ENCODE measurements at regions not wholly inside any gene's neighbourhood (a gene's known extent, or its start where the extent isn't known, plus 50 kb on each side); places are given as distances from the start of the nearest gene placed in this dataset.
"Not testable (repeated sequence)": the region's sequence is repeated elsewhere in the genome, so short reads cannot be mapped to it uniquely, and the experiment has no call there.

DNA sequence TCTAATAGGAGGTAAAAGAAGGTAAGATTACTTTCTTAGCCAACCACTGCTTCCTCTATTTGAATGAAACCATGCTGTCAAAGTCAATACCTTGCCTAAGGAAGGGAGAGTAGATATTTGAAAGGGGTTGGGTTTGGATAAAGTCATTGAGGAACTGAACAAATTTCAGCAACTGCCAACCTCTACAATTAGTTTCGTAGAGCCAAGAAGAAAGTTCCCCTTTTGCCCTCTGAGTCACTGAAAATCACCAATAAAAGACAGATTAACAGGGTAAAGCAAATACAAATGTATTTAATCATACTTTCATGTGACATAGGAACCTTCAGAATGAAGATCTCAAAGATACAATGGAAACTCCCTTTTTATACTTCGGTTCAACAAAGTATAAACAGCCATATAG lies 615.7 kb downstream of the GABRG2 start:
- H3K4me3 Mint-ChIP-seq (ENCODE audit: low read depth, unreplicated experiment), result peak overlapping the region; percentile 11
- BruUV-seq (replicated peaks), result no TSS peak
- peak overlapping the region; percentile 68 for H3K27ac Mint-ChIP-seq (ENCODE audit: unreplicated experiment)
- intact Hi-C loops (cut with micrococcal nuclease; ENCODE audit: unreplicated experiment), result loop anchor here (10.0 kb wide), 1 partner anchor 248 kb away; no protein-coding TSS in a partner anchor
- CTCF ChIA-PET, result no interaction called here
- no peak for DNase-seq
- H3K9me3 Mint-ChIP-seq (ENCODE audit: low read depth, unreplicated experiment), result peaks cover 17% of the 10 kb centered on the region
- H3K27me3 Mint-ChIP-seq (ENCODE audit: unreplicated experiment), result no peaks in the 10 kb centered on the region
- H3K4me1 Mint-ChIP-seq (ENCODE audit: low read depth, unreplicated experiment), result peaks cover 21% of the 10 kb centered on the region
- TF ChIP-seq, protein P1, sequence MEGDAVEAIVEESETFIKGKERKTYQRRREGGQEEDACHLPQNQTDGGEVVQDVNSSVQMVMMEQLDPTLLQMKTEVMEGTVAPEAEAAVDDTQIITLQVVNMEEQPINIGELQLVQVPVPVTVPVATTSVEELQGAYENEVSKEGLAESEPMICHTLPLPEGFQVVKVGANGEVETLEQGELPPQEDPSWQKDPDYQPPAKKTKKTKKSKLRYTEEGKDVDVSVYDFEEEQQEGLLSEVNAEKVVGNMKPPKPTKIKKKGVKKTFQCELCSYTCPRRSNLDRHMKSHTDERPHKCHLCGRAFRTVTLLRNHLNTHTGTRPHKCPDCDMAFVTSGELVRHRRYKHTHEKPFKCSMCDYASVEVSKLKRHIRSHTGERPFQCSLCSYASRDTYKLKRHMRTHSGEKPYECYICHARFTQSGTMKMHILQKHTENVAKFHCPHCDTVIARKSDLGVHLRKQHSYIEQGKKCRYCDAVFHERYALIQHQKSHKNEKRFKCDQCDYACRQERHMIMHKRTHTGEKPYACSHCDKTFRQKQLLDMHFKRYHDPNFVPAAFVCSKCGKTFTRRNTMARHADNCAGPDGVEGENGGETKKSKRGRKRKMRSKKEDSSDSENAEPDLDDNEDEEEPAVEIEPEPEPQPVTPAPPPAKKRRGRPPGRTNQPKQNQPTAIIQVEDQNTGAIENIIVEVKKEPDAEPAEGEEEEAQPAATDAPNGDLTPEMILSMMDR (IDR thresholded peaks at IDR 0.05; ENCODE audit: unreplicated experiment), result no peak
- H3K36me3 Mint-ChIP-seq (ENCODE audit: insufficient read depth, unreplicated experiment), result peaks cover 4% of the 10 kb centered on the region

DNA sequence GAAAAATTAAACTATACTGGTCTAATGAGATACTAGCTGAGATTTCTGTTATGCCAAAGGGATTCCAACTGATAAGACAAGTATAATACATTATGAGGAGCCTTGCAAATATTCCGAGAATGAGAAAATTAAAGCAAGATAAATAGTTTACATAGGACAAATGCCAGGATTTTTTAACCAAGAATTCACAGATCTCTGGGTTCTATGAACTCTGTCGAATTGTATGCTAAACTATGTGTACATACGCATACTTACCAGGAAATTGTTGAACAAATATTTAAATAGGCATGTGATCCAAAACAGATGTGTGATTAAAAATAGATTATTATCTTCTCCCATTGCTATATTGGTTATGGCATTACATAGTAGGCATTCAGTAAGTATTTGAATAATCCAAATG lies 616.6 kb downstream of the GABRG2 start:
- no peak for DNase-seq
- intact Hi-C loops (cut with micrococcal nuclease; ENCODE audit: unreplicated experiment), result loop anchor here (10.0 kb wide), 1 partner anchor 249 kb away; no protein-coding TSS in a partner anchor
- Mint-ChIP-seq H3K27me3 (ENCODE audit: unreplicated experiment) (no peaks in the 10 kb centered on the region), H3K4me3 (ENCODE audit: low read depth, unreplicated experiment) (peak overlapping the region; percentile 11), H3K27ac (ENCODE audit: unreplicated experiment) (peak overlapping the region; percentile 68), H3K36me3 (ENCODE audit: insufficient read depth, unreplicated experiment) (peaks cover 4% of the 10 kb centered on the region), H3K4me1 (ENCODE audit: low read depth, unreplicated experiment) (peaks cover 21% of the 10 kb centered on the region), H3K9me3 (ENCODE audit: low read depth, unreplicated experiment) (peaks cover 17% of the 10 kb centered on the region)
- CTCF ChIA-PET, result no interaction called here
- TF ChIP-seq, protein P1 (IDR thresholded peaks at IDR 0.05; ENCODE audit: unreplicated experiment), result no peak
- BruUV-seq (replicated peaks), result no TSS peak

- BruUV-seq (replicated peaks), result no TSS peak
Observed at GRCh38 chr5:162685302-162685701, 617.7 kb downstream of the GABRG2 start.

GRCh38 chr5:162696272-162696671 lies 628.7 kb downstream of the GABRG2 start:
- intact Hi-C loops (cut with micrococcal nuclease; ENCODE audit: unreplicated experiment); H3K4me1 Mint-ChIP-seq (ENCODE audit: low read depth, unreplicated experiment); H3K36me3 Mint-ChIP-seq (ENCODE audit: insufficient read depth, unreplicated experiment); CTCF ChIA-PET; H3K4me3 Mint-ChIP-seq (ENCODE audit: low read depth, unreplicated experiment); BruUV-seq (replicated peaks); H3K27me3 Mint-ChIP-seq (ENCODE audit: unreplicated experiment); DNase-seq; H3K27ac Mint-ChIP-seq (ENCODE audit: unreplicated experiment): not testable (repeated sequence)
- peaks cover 18% of the 10 kb centered on the region for H3K9me3 Mint-ChIP-seq (ENCODE audit: low read depth, unreplicated experiment)

More at GRCh38 chr5:162685302-162685701, 617.7 kb downstream of the GABRG2 start:
- Mint-ChIP-seq H3K4me1 (ENCODE audit: low read depth, unreplicated experiment) (peaks cover 21% of the 10 kb centered on the region), H3K9me3 (ENCODE audit: low read depth, unreplicated experiment) (peaks cover 17% of the 10 kb centered on the region), H3K36me3 (ENCODE audit: insufficient read depth, unreplicated experiment) (peaks cover 4% of the 10 kb centered on the region), H3K27ac (ENCODE audit: unreplicated experiment) (no peak overlapping the region), H3K27me3 (ENCODE audit: unreplicated experiment) (no peaks in the 10 kb centered on the region), H3K4me3 (ENCODE audit: low read depth, unreplicated experiment) (no peak overlapping the region)
- intact Hi-C loops (cut with micrococcal nuclease; ENCODE audit: unreplicated experiment), result loop anchor here (10.0 kb wide), 1 partner anchor 251 kb away; no protein-coding TSS in a partner anchor
- DNase-seq, result no peak
- TF ChIP-seq, protein P1 (IDR thresholded peaks at IDR 0.05; ENCODE audit: unreplicated experiment), result no peak
- CTCF ChIA-PET, result no interaction called here

DNA sequence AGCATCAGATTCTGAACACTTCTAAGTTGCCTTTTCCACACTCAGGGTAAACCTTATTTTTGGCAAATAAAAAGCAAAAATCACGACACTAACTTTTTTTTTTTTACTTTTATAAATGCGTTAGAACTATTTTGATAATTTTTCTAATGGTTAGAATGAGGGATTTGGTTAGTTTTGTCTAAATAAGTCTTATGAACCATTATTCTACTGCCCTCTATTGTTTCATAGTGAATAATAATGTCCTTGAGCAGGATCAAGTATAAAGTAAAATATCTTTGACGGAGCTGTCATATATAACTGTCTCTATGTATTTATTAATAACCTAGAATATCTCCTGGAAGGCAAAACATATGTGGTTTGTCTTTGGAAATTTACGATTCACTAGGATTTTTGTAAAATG lies 631.8 kb downstream of the GABRG2 start:
- no peaks in the 10 kb centered on the region for H3K27me3 Mint-ChIP-seq (ENCODE audit: unreplicated experiment)
- H3K36me3 Mint-ChIP-seq (ENCODE audit: insufficient read depth, unreplicated experiment), result no peaks in the 10 kb centered on the region
- no peak overlapping the region for H3K4me3 Mint-ChIP-seq (ENCODE audit: low read depth, unreplicated experiment)
- TF ChIP-seq, protein P1 (IDR thresholded peaks at IDR 0.05; ENCODE audit: unreplicated experiment), result no peak
- DNase-seq, result no peak
- CTCF ChIA-PET, result no interaction called here
- H3K4me1 Mint-ChIP-seq (ENCODE audit: low read depth, unreplicated experiment), result no peaks in the 10 kb centered on the region
- no TSS peak for BruUV-seq (replicated peaks)
- H3K9me3 Mint-ChIP-seq (ENCODE audit: low read depth, unreplicated experiment), result peaks cover 24% of the 10 kb centered on the region
- intact Hi-C loops (cut with micrococcal nuclease; ENCODE audit: unreplicated experiment), result no loop called here
- H3K27ac Mint-ChIP-seq (ENCODE audit: unreplicated experiment), result no peak overlapping the region

All from Calu3 (cell line).